ENCODE measurements at regions not wholly inside any gene's neighbourhood (a gene's known extent, or its start where the extent isn't known, plus 50 kb on each side); places are given as distances from the start of the nearest gene placed in this dataset.

GRCh38 chr4:115655626-115656025, 542.2 kb upstream of the NDST4 start:
- Mint-ChIP-seq H3K4me1 (peaks cover 5% of the 10 kb centered on the region), H3K27ac (no peak overlapping the region), H3K9me3 (peaks cover 12% of the 10 kb centered on the region), H3K4me3 (no peak overlapping the region), H3K36me3 (ENCODE audit: low read depth) (no peaks in the 10 kb centered on the region), H3K27me3 (ENCODE audit: low read depth) (peaks cover 6% of the 10 kb centered on the region)
- TF ChIP-seq CTCF (IDR thresholded peaks at IDR 0.05; ENCODE audit: unreplicated experiment in 3 of 3) = no peak

- Mint-ChIP-seq H3K36me3 (ENCODE audit: low read depth) (no peaks in the 10 kb centered on the region), H3K4me1 (no peaks in the 10 kb centered on the region), H3K27me3 (ENCODE audit: low read depth) (no peaks in the 10 kb centered on the region), H3K9me3 (peaks cover 6% of the 10 kb centered on the region), H3K27ac (no peak overlapping the region), H3K4me3 (no peak overlapping the region)
- no peak for TF ChIP-seq CTCF (IDR thresholded peaks at IDR 0.05; ENCODE audit: unreplicated experiment in 3 of 3)
These were observed 535.4 kb upstream of the NDST4 start for GRCh38 chr4:115648786-115649185.

GRCh38 chr4:115629270-115629669, 515.9 kb upstream of the NDST4 start:
- H3K27ac Mint-ChIP-seq = no peak overlapping the region
- no peak overlapping the region for H3K4me3 Mint-ChIP-seq
- no peaks in the 10 kb centered on the region for H3K27me3 Mint-ChIP-seq (ENCODE audit: low read depth)
- H3K36me3 Mint-ChIP-seq (ENCODE audit: low read depth) = no peaks in the 10 kb centered on the region
- H3K9me3 Mint-ChIP-seq = no peaks in the 10 kb centered on the region
- H3K4me1 Mint-ChIP-seq = no peaks in the 10 kb centered on the region
- no peak for TF ChIP-seq CTCF (IDR thresholded peaks at IDR 0.05; ENCODE audit: unreplicated experiment in 3 of 3)

GRCh38 chr4:115609631-115610030, 496.2 kb upstream of the NDST4 start:
- Mint-ChIP-seq H3K27ac (no peak overlapping the region), H3K27me3 (ENCODE audit: low read depth) (no peaks in the 10 kb centered on the region), H3K4me1 (no peaks in the 10 kb centered on the region), H3K36me3 (ENCODE audit: low read depth) (no peaks in the 10 kb centered on the region), H3K9me3 (no peaks in the 10 kb centered on the region), H3K4me3 (no peak overlapping the region)
- no peak for TF ChIP-seq CTCF (IDR thresholded peaks at IDR 0.05; ENCODE audit: unreplicated experiment in 3 of 3)

GRCh38 chr4:115607311-115607710, 493.9 kb upstream of the NDST4 start:
- H3K27me3 Mint-ChIP-seq (ENCODE audit: low read depth) = no peaks in the 10 kb centered on the region
- no peaks in the 10 kb centered on the region for H3K36me3 Mint-ChIP-seq (ENCODE audit: low read depth)
- no peaks in the 10 kb centered on the region for H3K4me1 Mint-ChIP-seq
- no peaks in the 10 kb centered on the region for H3K9me3 Mint-ChIP-seq
- TF ChIP-seq CTCF (IDR thresholded peaks at IDR 0.05; ENCODE audit: unreplicated experiment in 3 of 3) = no peak
- no peak overlapping the region for H3K4me3 Mint-ChIP-seq
- no peak overlapping the region for H3K27ac Mint-ChIP-seq

GRCh38 chr4:115596265-115597001, 483.0 kb upstream of the NDST4 start:
- Mint-ChIP-seq H3K27ac (no peak overlapping the region), H3K4me1 (no peaks in the 10 kb centered on the region), H3K27me3 (ENCODE audit: low read depth) (no peaks in the 10 kb centered on the region), H3K4me3 (no peak overlapping the region), H3K9me3 (peaks cover 6% of the 10 kb centered on the region), H3K36me3 (ENCODE audit: low read depth) (no peaks in the 10 kb centered on the region)
- TF ChIP-seq CTCF (IDR thresholded peaks at IDR 0.05; ENCODE audit: unreplicated experiment in 3 of 3) = no peak

Data from nephron (organoid).